A549 (cell line): ENCODE measurements at regions not wholly inside any gene's neighbourhood (a gene's known extent, or its start where the extent isn't known, plus 50 kb on each side); places are given as distances from the start of the nearest gene placed in this dataset.
A peak's percentile ranks its signal among the peaks of the same experiment; 100 is the strongest.

Experiments
- ATAC-seq, 2 experiments: fragments of 200-7000 bp in 1 of 2; fragments of >200 bp in 1 of 2; cut with Nextera tagmentation in 1 of 2; cut with Tn5 transposase in 1 of 2; 3 replicates each; pipeline versions ENCODE4 v1.8.0 to v1.9.1; 2018 to 2020; ENCODE audit warnings: mild to moderate bottlenecking in 1 of 2, moderate library complexity in 1 of 2
- CTCF ChIA-PET: fragments of 300-600 bp; sonication (Branson Sonifier 250); formaldehyde crosslinking; extraction: SDS; loops from one replicate; lab custom pipeline; 2021; ENCODE audit warnings: antibody characterized with exemption, inconsistent platforms; lab: Yijun Ruan, JAX
- POLR2A ChIA-PET: fragments of 350-600 bp; formaldehyde crosslinking; extraction: SDS; loops from one replicate; lab custom pipeline; 2021; ENCODE audit warnings: antibody characterized with exemption, inconsistent platforms; lab: Yijun Ruan, JAX
- DNase-seq, 2 experiments: peaks; one replicate each; pipeline versions ENCODE4 v3.0.0 to v3.0.0-alpha.2; 2011 to 2016; ENCODE audit warnings: low read depth in 1 of 2, low spot score in 1 of 2
- FAIRE-seq: peaks from 2 replicates; lab custom pipeline; 2011; peaks lifted over from hg19 to GRCh38; lab: Jason Lieb, UNC
- H3K27ac ChIP-seq, 2 experiments: fragments of >200 bp; sonication (Bioruptor Twin); formaldehyde crosslinking; 3 replicates each; pipeline ENCODE4 v1.5.1; 2016 to 2017
- H3K4me1 ChIP-seq: fragments of >200 bp; sonication (Bioruptor Twin); formaldehyde crosslinking; 3 replicates; pipeline ENCODE4 v1.6.1; 2016
- H3K4me2 ChIP-seq: fragments of >200 bp; sonication (Bioruptor Twin); formaldehyde crosslinking; 3 replicates; pipeline ENCODE4 v1.6.1; 2016
- H3K4me3 ChIP-seq: fragments of >200 bp; sonication (Bioruptor Twin); formaldehyde crosslinking; 3 replicates; pipeline ENCODE4 v1.5.1; 2016
- H3K9me3 ChIP-seq: fragments of >200 bp; sonication (Bioruptor Twin); formaldehyde crosslinking; 3 replicates; pipeline ENCODE4 v1.6.1; 2016
- BCL3 ChIP-seq: fragments of >200 bp; sonication (Bioruptor Twin); formaldehyde crosslinking; IDR thresholded peaks from 3 replicates; pipeline ENCODE4 v1.6.1; 2016
- CHD2 ChIP-seq: fragments of 150-350 bp; IDR thresholded peaks from 2 replicates; pipeline ENCODE4 v1.6.1; 2014; ENCODE audit warnings: low read length; ENCODE audit not compliant: partially characterized antibody
- CTCF ChIP-seq: fragments of >200 bp; sonication (Bioruptor Twin); formaldehyde crosslinking; IDR thresholded peaks from 3 replicates; pipeline ENCODE4 v1.5.1; 2016
- EHF ChIP-seq: fragments of 250-450 bp; sonication (Bioruptor Pico); IDR thresholded peaks from 2 replicates; pipeline ENCODE4 v1.5.0; 2020; ENCODE audit warnings: mild to moderate bottlenecking
- EHMT2 ChIP-seq: fragments of 200-600 bp; sonication (generic); IDR thresholded peaks from 2 replicates; pipeline ENCODE4 v1.6.1; 2016; ENCODE audit warnings: antibody characterized with exemption, low read depth, mild to moderate bottlenecking, moderate library complexity
- ELK1 ChIP-seq: fragments of 150-350 bp; IDR thresholded peaks from 2 replicates; pipeline ENCODE4 v1.6.1; 2014; ENCODE audit warnings: low read depth, mild to moderate bottlenecking, low read length
- EP300 ChIP-seq, 2 experiments: fragments of >200 bp; sonication (Bioruptor Twin); formaldehyde crosslinking; IDR thresholded peaks; 2 replicates in 1 of 2; 3 replicates in 1 of 2; pipeline ENCODE4 v1.6.1; 2016 to 2017
- ESRRA ChIP-seq: fragments of 150-350 bp; IDR thresholded peaks from 2 replicates; pipeline ENCODE4 v1.6.1; 2014; ENCODE audit warnings: mild to moderate bottlenecking, low read length, borderline replicate concordance
- FOXS1 ChIP-seq: fragments of 250-450 bp; sonication (Bioruptor Pico); IDR thresholded peaks from 2 replicates; pipeline ENCODE4 v1.5.0; 2020; ENCODE audit warnings: mild to moderate bottlenecking, moderate library complexity
- HEYL ChIP-seq: fragments of 250-450 bp; sonication (Bioruptor Pico); IDR thresholded peaks from 2 replicates; pipeline ENCODE4 v1.8.0; 2021; ENCODE audit warnings: mild to moderate bottlenecking, moderate library complexity
- HOXB5 ChIP-seq: fragments of 250-450 bp; sonication (Bioruptor Pico); IDR thresholded peaks from 2 replicates; pipeline ENCODE4 v1.5.0; 2020; ENCODE audit warnings: mild to moderate bottlenecking, moderate library complexity
- JUNB ChIP-seq: fragments of >200 bp; sonication (Bioruptor Twin); formaldehyde crosslinking; IDR thresholded peaks from 2 replicates; pipeline ENCODE4 v1.6.1; 2016
- MAFK ChIP-seq: fragments of 450-650 bp; IDR thresholded peaks from 2 replicates; pipeline ENCODE4 v1.6.1; 2014; ENCODE audit not compliant: partially characterized antibody
- MAZ ChIP-seq: fragments of 150-350 bp; IDR thresholded peaks from 2 replicates; pipeline ENCODE4 v1.6.1; 2014; ENCODE audit warnings: antibody characterized with exemption, low read depth, low read length, borderline replicate concordance
- MYC ChIP-seq: IDR thresholded peaks from 2 replicates; pipeline ENCODE4 v1.6.1; 2012; ENCODE audit warnings: mild to moderate bottlenecking, inconsistent platforms, low read length, improper control_type of control experiment, borderline replicate concordance
- NFE2L2 ChIP-seq: fragments of 150-350 bp; conservative IDR thresholded peaks from 2 replicates; pipeline ENCODE4 v1.6.1; 2014; ENCODE audit warnings: low read length
- PBX3 ChIP-seq: IDR thresholded peaks from 2 replicates; pipeline ENCODE4 v1.6.1; 2012
- PHF8 ChIP-seq: fragments of 200-600 bp; sonication (generic); IDR thresholded peaks from 2 replicates; pipeline ENCODE4 v1.6.1; 2016; ENCODE audit warnings: low read depth, mild to moderate bottlenecking, antibody characterized with exemption, moderate library complexity, borderline replicate concordance
- POLR2A ChIP-seq: IDR thresholded peaks from 2 replicates; pipeline ENCODE4 v1.6.1; 2012; ENCODE audit warnings: mild to moderate bottlenecking, low read length
- RCOR1 ChIP-seq: fragments of 150-350 bp; IDR thresholded peaks from 2 replicates; pipeline ENCODE4 v1.6.1; 2014; ENCODE audit warnings: antibody characterized with exemption, low read length, low read depth
- REST ChIP-seq: fragments of 200-600 bp; sonication (generic); IDR thresholded peaks from 2 replicates; pipeline ENCODE4 v1.6.1; 2016; ENCODE audit warnings: antibody characterized with exemption, mild to moderate bottlenecking, moderate library complexity
- RFX5 ChIP-seq: fragments of 450-650 bp; IDR thresholded peaks from 2 replicates; pipeline ENCODE4 v1.7.1; 2014; ENCODE audit warnings: antibody characterized with exemption, mild to moderate bottlenecking, moderate library complexity
- TP53 ChIP-seq: fragments of 250-450 bp; sonication (Bioruptor Pico); IDR thresholded peaks from 2 replicates; pipeline ENCODE4 v1.5.0; 2021; ENCODE audit warnings: mild to moderate bottlenecking, moderate library complexity
- ZC3H11A ChIP-seq: fragments of 450-650 bp; IDR thresholded peaks from 2 replicates; pipeline ENCODE4 v1.6.1; 2014; ENCODE audit warnings: antibody characterized with exemption, mild to moderate bottlenecking
- ZFP36 ChIP-seq: fragments of 450-650 bp; IDR thresholded peaks from 2 replicates; pipeline ENCODE4 v1.6.1; 2014; ENCODE audit warnings: borderline replicate concordance; ENCODE audit not compliant: partially characterized antibody
- ZNF302 ChIP-seq: fragments of 250-450 bp; sonication (Bioruptor Pico); IDR thresholded peaks from 2 replicates; pipeline ENCODE4 v1.9.0; 2021; ENCODE audit warnings: inconsistent platforms, mild to moderate bottlenecking, moderate library complexity

- ChIA-PET POLR2A (no interaction called here), CTCF (no interaction called here)
- Histone ChIP-seq H3K27ac (no peak overlapping the region), H3K4me2 (no peak overlapping the region), H3K4me3 (no peak overlapping the region), H3K4me1 (no peaks in the 10 kb centered on the region), H3K9me3 (peaks cover 5% of the 10 kb centered on the region; the same call in 1 of the 3 replicates)
- ATAC-seq (no peak), DNase-seq (no peak), FAIRE-seq (no peak)
- TF ChIP-seq PBX3: no peak
- TF ChIP-seq CHD2: no peak
- TF ChIP-seq MYC: no peak
- TF ChIP-seq MAFK: no peak
- no peak for TF ChIP-seq NFE2L2
- TF ChIP-seq EHMT2: no peak
- TF ChIP-seq TP53 (CRISPR knock-in tag): no peak
- TF ChIP-seq FOXS1 (CRISPR knock-in tag): no peak
- peak; percentile 73 for TF ChIP-seq ZFP36
These were observed 83.5 kb upstream of the SYNCRIP start for GRCh38 chr6:85726206-85726605.

GRCh38 chr6:85715797-85716196, 73.1 kb upstream of the SYNCRIP start:
- Histone ChIP-seq H3K4me3 (no peak overlapping the region), H3K9me3 (no peaks in the 10 kb centered on the region), H3K27ac (no peak overlapping the region), H3K4me2 (no peak overlapping the region), H3K4me1 (no peaks in the 10 kb centered on the region)
- DNase-seq: no peak
- no peak for ATAC-seq
- ChIA-PET POLR2A (no interaction called here), CTCF (interaction anchor here (1.0 kb wide), 1 partner anchor 10 kb away, joined by 3 read pairs; no protein-coding TSS in a partner anchor)
- no peak for TF ChIP-seq ELK1
- TF ChIP-seq CTCF: no peak
- TF ChIP-seq POLR2A: no peak
- TF ChIP-seq PHF8: no peak
- no peak for TF ChIP-seq JUNB
- TF ChIP-seq BCL3: no peak
- TF ChIP-seq RCOR1: no peak
- no peak for TF ChIP-seq ZC3H11A
- TF ChIP-seq MAZ: no peak
- no peak for TF ChIP-seq HOXB5 (CRISPR knock-in tag)
- TF ChIP-seq CHD2: no peak
- no peak for TF ChIP-seq RFX5
- TF ChIP-seq ESRRA: no peak
- TF ChIP-seq ZNF302 (CRISPR knock-in tag): no peak
- TF ChIP-seq REST: no peak
- TF ChIP-seq HEYL (CRISPR knock-in tag): no peak
- no peak for TF ChIP-seq EHMT2
- no peak for TF ChIP-seq EHF (CRISPR knock-in tag)
- no peak for TF ChIP-seq EP300 (IDR thresholded peaks at IDR 0.05)
- FAIRE-seq: no peak
